CD4-positive, alpha-beta T cell (primary cell): ENCODE measurements at regions not wholly inside any gene's neighbourhood (a gene's known extent, or its start where the extent isn't known, plus 50 kb on each side); places are given as distances from the start of the nearest gene placed in this dataset.

Experiments used
- ATAC-seq: fragments of 200-7000 bp; cut with Tn5 transposase; one replicate; pipeline ENCODE4 v1.10.0; 2022; ENCODE audit warnings: mild to moderate bottlenecking; ENCODE audit not compliant: poor library complexity
- CTCF ChIA-PET: fragments of 350-600 bp; sonication (Branson Sonifier 250); formaldehyde crosslinking; loops from one replicate; lab custom pipeline; 2021; ENCODE audit warnings: antibody characterized with exemption, inconsistent platforms; lab: Charles Lee
- POLR2A ChIA-PET: fragments of 350-600 bp; sonication (Branson Sonifier 250); formaldehyde crosslinking; loops from one replicate; lab custom pipeline; 2021; ENCODE audit warnings: antibody characterized with exemption, inconsistent platforms; lab: Charles Lee
- DNase-seq, 14 experiments: peaks; one replicate each; pipeline ENCODE4 v3.0.0-alpha.2; 2013 to 2020; ENCODE audit warnings: mixed read lengths in 2 of 14
- H3K27ac ChIP-seq, 2 donors: one replicate each; pipeline versions ENCODE4 v1.5.1 to v1.7.0; 2013; ENCODE audit warnings: low read length in 2 of 2, low read depth in 1 of 2, mild to moderate bottlenecking in 1 of 2
- H3K27me3 ChIP-seq, 2 experiments: 1 replicate in 1 of 2; 2 replicates in 1 of 2; pipeline versions ENCODE4 v1.6.1 to v1.7.0; 2013; ENCODE audit warnings: low read length in 2 of 2, control low read depth in 1 of 2, mild to moderate bottlenecking in 1 of 2, moderate library complexity in 1 of 2; ENCODE audit not compliant: insufficient read depth in 2 of 2, control insufficient read depth in 1 of 2
- H3K36me3 ChIP-seq: one replicate; pipeline ENCODE4 v1.6.1; 2013; ENCODE audit warnings: low read length, control low read depth; ENCODE audit not compliant: insufficient read depth
- H3K4me1 ChIP-seq: one replicate; pipeline ENCODE4 v1.6.1; 2013; ENCODE audit warnings: low read length, control low read depth; ENCODE audit not compliant: insufficient read depth
- H3K4me3 ChIP-seq: one replicate; pipeline ENCODE4 v1.5.1; 2013; ENCODE audit warnings: mild to moderate bottlenecking, low read length, moderate library complexity
- H3K9me3 ChIP-seq, 2 experiments: 1 replicate in 1 of 2; 2 replicates in 1 of 2; pipeline versions ENCODE4 v1.6.1 to v1.7.0; 2013; ENCODE audit warnings: low read length in 2 of 2, mild to moderate bottlenecking in 2 of 2, control low read depth in 1 of 2, moderate library complexity in 1 of 2; ENCODE audit not compliant: control insufficient read depth in 1 of 2, insufficient read depth in 1 of 2
- H3K27ac Mint-ChIP-seq: one replicate; pipeline ENCODE4 v1.8.0; 2020; ENCODE audit warnings: mixed read lengths
- H3K27me3 Mint-ChIP-seq: one replicate; pipeline ENCODE4 v1.8.0; 2021; ENCODE audit warnings: mixed read lengths
- H3K36me3 Mint-ChIP-seq: one replicate; pipeline ENCODE4 v1.8.0; 2021; ENCODE audit warnings: low read depth, mixed read lengths
- H3K4me1 Mint-ChIP-seq: one replicate; pipeline ENCODE4 v1.8.0; 2021; ENCODE audit warnings: low read depth, mixed read lengths
- H3K4me3 Mint-ChIP-seq: one replicate; pipeline ENCODE4 v1.8.0; 2020; ENCODE audit warnings: mild to moderate bottlenecking, mixed read lengths
- H3K9me3 Mint-ChIP-seq: one replicate; pipeline ENCODE4 v1.8.0; 2020; ENCODE audit warnings: mixed read lengths
- intact Hi-C, 2 experiments: fragments of 100-400 bp; cut with DNase I in 1 of 2; cut with micrococcal nuclease in 1 of 2; formaldehyde crosslinking; loops; one replicate each; pipeline versions ENCODE4 v1.15.1 to v1.9.0; 2023 to 2025; cut with DNase I, micrococcal nuclease
- TF ChIP-seq, protein P1 (sequence below): fragments of 200-600 bp; IDR thresholded peaks from one replicate; pipeline ENCODE4 v1.8.0; 2022; ENCODE audit warnings: antibody characterized with exemption, mild to moderate bottlenecking

DNA sequence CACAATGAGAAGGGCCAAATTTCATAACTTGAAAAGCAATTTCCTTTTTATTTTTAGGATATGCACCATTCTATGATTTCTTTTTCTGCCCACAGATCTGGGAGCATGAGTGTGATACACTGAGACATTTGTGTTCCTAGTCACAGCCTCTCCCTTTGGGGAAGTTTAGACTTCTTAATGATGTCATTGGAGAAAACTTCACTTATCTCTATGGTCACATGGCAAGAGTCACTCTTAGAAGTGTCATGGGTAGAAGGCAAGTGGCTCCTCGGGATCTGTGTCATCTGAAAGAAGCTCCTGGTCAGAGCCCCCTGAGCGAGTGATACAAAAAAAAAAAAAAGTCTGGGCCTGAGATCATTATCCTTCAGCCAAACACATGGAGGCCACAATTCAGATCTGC is 62.5 kb upstream of the LGALSL start:
- intact Hi-C loops, result no loop called here
- ChIA-PET CTCF (no interaction called here), POLR2A (no interaction called here)
- H3K9me3 Mint-ChIP-seq, result peaks cover 8% of the 10 kb centered on the region
- H3K27me3 Mint-ChIP-seq, result no peaks in the 10 kb centered on the region
- no peak for DNase-seq
- Histone ChIP-seq H3K27me3 (no peaks in the 10 kb centered on the region), H3K36me3 (no peaks in the 10 kb centered on the region), H3K4me3 (no peak overlapping the region), H3K27ac (no peak overlapping the region), H3K4me1 (no peaks in the 10 kb centered on the region), H3K9me3 (peaks cover 3 to 4% of the 10 kb centered on the region in 2 experiments)
- TF ChIP-seq, protein P1, sequence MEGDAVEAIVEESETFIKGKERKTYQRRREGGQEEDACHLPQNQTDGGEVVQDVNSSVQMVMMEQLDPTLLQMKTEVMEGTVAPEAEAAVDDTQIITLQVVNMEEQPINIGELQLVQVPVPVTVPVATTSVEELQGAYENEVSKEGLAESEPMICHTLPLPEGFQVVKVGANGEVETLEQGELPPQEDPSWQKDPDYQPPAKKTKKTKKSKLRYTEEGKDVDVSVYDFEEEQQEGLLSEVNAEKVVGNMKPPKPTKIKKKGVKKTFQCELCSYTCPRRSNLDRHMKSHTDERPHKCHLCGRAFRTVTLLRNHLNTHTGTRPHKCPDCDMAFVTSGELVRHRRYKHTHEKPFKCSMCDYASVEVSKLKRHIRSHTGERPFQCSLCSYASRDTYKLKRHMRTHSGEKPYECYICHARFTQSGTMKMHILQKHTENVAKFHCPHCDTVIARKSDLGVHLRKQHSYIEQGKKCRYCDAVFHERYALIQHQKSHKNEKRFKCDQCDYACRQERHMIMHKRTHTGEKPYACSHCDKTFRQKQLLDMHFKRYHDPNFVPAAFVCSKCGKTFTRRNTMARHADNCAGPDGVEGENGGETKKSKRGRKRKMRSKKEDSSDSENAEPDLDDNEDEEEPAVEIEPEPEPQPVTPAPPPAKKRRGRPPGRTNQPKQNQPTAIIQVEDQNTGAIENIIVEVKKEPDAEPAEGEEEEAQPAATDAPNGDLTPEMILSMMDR, result no peak
- H3K36me3 Mint-ChIP-seq, result no peaks in the 10 kb centered on the region
- H3K27ac Mint-ChIP-seq, result no peak overlapping the region
- no peak overlapping the region for H3K4me3 Mint-ChIP-seq
- no peak for ATAC-seq
- H3K4me1 Mint-ChIP-seq, result no peaks in the 10 kb centered on the region

DNA sequence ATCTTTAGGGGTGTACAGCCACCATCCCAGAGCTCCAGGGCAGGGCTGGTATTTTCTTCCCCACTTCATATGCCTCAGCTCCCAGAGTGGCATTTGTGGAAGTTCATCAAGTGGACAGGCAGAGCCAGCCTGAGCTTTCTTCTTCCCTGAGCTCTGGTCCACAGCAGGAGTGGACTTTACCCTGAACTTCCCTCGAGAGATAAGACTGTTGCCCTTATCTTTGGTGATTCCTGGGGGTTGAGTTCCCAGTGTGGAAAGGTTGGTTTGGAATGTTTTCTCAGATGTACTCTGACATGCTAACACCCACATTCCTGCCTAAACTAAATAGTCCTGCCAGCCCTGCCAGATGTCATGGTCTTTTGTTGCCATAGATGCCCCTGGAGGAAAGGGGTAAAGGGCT is 62.0 kb upstream of the LGALSL start:
- H3K9me3 ChIP-seq, result peaks cover 3 to 4% of the 10 kb centered on the region in 2 experiments
- H3K27me3 Mint-ChIP-seq, result peaks cover 4% of the 10 kb centered on the region
- no peak overlapping the region for H3K27ac Mint-ChIP-seq
- DNase-seq, result no peak
- no peak for ATAC-seq
- no peak overlapping the region for H3K4me3 Mint-ChIP-seq
- intact Hi-C loops, result no loop called here
- TF ChIP-seq, protein P1, result no peak
- ChIA-PET POLR2A (no interaction called here), CTCF (no interaction called here)
- peaks cover 10% of the 10 kb centered on the region for H3K9me3 Mint-ChIP-seq
- no peak overlapping the region for H3K4me3 ChIP-seq
- no peaks in the 10 kb centered on the region for H3K27me3 ChIP-seq
- no peak overlapping the region for H3K27ac ChIP-seq
- no peaks in the 10 kb centered on the region for H3K36me3 Mint-ChIP-seq
- H3K4me1 ChIP-seq, result no peaks in the 10 kb centered on the region
- H3K36me3 ChIP-seq, result no peaks in the 10 kb centered on the region
- no peaks in the 10 kb centered on the region for H3K4me1 Mint-ChIP-seq

GRCh38 chr2:64392529-64392928 is 61.4 kb upstream of the LGALSL start:
- no peaks in the 10 kb centered on the region for H3K36me3 Mint-ChIP-seq
- H3K36me3 ChIP-seq, result no peaks in the 10 kb centered on the region
- H3K4me1 ChIP-seq, result no peaks in the 10 kb centered on the region
- CTCF ChIA-PET, result no interaction called here
- TF ChIP-seq, protein P1, result no peak
- H3K9me3 Mint-ChIP-seq, result peaks cover 10% of the 10 kb centered on the region
- no peak for DNase-seq
- no peaks in the 10 kb centered on the region for H3K27me3 ChIP-seq
- H3K27ac Mint-ChIP-seq, result no peak overlapping the region
- POLR2A ChIA-PET, result no interaction called here
- peaks cover 5% of the 10 kb centered on the region for H3K27me3 Mint-ChIP-seq
- no peak overlapping the region for H3K27ac ChIP-seq
- intact Hi-C loops, result no loop called here
- H3K4me1 Mint-ChIP-seq, result no peaks in the 10 kb centered on the region
- no peak for ATAC-seq
- no peak overlapping the region for H3K4me3 Mint-ChIP-seq
- H3K9me3 ChIP-seq, result peaks cover 3 to 4% of the 10 kb centered on the region in 2 experiments
- H3K4me3 ChIP-seq, result no peak overlapping the region
